ENCODE measurements at regions not wholly inside any gene's neighbourhood (a gene's known extent, or its start where the extent isn't known, plus 50 kb on each side); places are given as distances from the start of the nearest gene placed in this dataset.

DNA sequence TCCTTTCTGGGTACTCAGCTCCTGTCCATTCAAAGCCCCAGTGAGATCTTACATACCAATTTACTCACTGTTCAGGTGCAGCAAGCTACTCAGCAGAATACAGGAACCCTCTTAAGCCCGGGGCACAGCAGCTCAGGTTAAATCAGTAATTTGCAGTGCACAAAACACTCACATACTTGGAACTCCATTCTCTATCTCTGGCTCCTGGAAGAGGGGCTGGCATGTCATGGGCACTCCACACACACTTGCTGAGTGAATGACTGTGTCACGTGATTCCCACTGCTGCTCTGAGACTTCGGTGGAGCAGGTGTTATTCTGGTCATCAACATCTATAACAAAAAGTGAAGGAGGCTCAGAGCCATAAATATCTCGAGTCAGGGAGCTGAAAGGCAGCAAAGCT lies 157.3 kb upstream of the BDNF start:
- Histone ChIP-seq H3K27ac (ENCODE audit: low read depth, low read length) (no peak overlapping the region), H3K9me3 (ENCODE audit: insufficient read depth, low read depth, low read length) (no peaks in the 10 kb centered on the region), H4K20me1 (ENCODE audit: insufficient read depth, low read length) (no peaks in the 10 kb centered on the region), H3K79me2 (ENCODE audit: insufficient read depth, low read length) (no peaks in the 10 kb centered on the region), H2AFZ (ENCODE audit: low read depth, low read length) (no peak overlapping the region), H3K4me1 (ENCODE audit: insufficient read depth, low read length) (peaks cover 12% of the 10 kb centered on the region), H3K27me3 (ENCODE audit: insufficient read depth, low read length) (no peaks in the 10 kb centered on the region), H3K9ac (ENCODE audit: low read length) (no peak overlapping the region), H3K4me3 (ENCODE audit: insufficient read depth, low read depth, low read length) (no peak overlapping the region), H3K36me3 (ENCODE audit: insufficient read depth, low read length) (no peaks in the 10 kb centered on the region), H3K4me2 (ENCODE audit: low read length) (no peak overlapping the region)
- Mint-ChIP-seq H3K4me3 (ENCODE audit: unreplicated experiment) (no peak overlapping the region), H3K4me1 (ENCODE audit: low read depth, unreplicated experiment) (peaks cover 4% of the 10 kb centered on the region), H3K9me3 (ENCODE audit: unreplicated experiment) (peaks cover 2% of the 10 kb centered on the region), H3K27me3 (ENCODE audit: low read depth, unreplicated experiment) (peaks cover 3% of the 10 kb centered on the region), H3K36me3 (ENCODE audit: low read depth, unreplicated experiment) (no peaks in the 10 kb centered on the region), H3K27ac (ENCODE audit: unreplicated experiment) (no peak overlapping the region)
- FAIRE-seq (no peak), DNase-seq (ENCODE audit: low read depth) (no peak)
- TF ChIP-seq, protein P1, sequence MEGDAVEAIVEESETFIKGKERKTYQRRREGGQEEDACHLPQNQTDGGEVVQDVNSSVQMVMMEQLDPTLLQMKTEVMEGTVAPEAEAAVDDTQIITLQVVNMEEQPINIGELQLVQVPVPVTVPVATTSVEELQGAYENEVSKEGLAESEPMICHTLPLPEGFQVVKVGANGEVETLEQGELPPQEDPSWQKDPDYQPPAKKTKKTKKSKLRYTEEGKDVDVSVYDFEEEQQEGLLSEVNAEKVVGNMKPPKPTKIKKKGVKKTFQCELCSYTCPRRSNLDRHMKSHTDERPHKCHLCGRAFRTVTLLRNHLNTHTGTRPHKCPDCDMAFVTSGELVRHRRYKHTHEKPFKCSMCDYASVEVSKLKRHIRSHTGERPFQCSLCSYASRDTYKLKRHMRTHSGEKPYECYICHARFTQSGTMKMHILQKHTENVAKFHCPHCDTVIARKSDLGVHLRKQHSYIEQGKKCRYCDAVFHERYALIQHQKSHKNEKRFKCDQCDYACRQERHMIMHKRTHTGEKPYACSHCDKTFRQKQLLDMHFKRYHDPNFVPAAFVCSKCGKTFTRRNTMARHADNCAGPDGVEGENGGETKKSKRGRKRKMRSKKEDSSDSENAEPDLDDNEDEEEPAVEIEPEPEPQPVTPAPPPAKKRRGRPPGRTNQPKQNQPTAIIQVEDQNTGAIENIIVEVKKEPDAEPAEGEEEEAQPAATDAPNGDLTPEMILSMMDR (IDR thresholded peaks at IDR 0.05; ENCODE audit: insufficient read depth, low read depth, low read length), result no peak
- TF ChIP-seq EZH2 (IDR thresholded peaks at IDR 0.05; ENCODE audit: insufficient read depth, low read length), result no peak

DNA sequence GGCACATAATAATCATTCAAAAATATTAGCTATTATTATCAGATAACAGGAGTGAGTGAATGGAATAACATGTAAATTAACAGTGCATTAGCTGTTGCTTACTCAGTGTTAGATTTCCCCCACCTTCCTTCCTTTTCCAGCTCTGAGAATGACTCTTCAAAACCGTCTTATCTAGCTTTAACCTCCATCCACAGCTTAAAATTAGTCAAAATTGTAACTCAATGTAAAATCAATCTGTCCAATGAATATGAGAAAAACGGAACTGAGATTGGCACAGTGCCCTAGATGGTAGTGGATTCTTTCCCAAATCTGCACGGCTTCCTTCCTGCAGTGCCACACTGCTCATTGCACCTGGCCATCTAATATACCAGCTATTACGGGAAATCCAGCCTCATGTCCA lies 156.8 kb upstream of the BDNF start:
- peaks cover 3% of the 10 kb centered on the region for H3K27me3 Mint-ChIP-seq (ENCODE audit: low read depth, unreplicated experiment)
- no peak overlapping the region for H3K4me3 Mint-ChIP-seq (ENCODE audit: unreplicated experiment)
- TF ChIP-seq EZH2 (IDR thresholded peaks at IDR 0.05; ENCODE audit: insufficient read depth, low read length), result no peak
- TF ChIP-seq, protein P1 (IDR thresholded peaks at IDR 0.05; ENCODE audit: insufficient read depth, low read depth, low read length), result no peak
- H3K9me3 Mint-ChIP-seq (ENCODE audit: unreplicated experiment), result peaks cover 2% of the 10 kb centered on the region
- Histone ChIP-seq H3K36me3 (ENCODE audit: insufficient read depth, low read length) (no peaks in the 10 kb centered on the region), H4K20me1 (ENCODE audit: insufficient read depth, low read length) (no peaks in the 10 kb centered on the region), H3K27ac (ENCODE audit: low read depth, low read length) (no peak overlapping the region), H3K9me3 (ENCODE audit: insufficient read depth, low read depth, low read length) (no peaks in the 10 kb centered on the region), H3K9ac (ENCODE audit: low read length) (no peak overlapping the region), H3K79me2 (ENCODE audit: insufficient read depth, low read length) (no peaks in the 10 kb centered on the region), H3K4me1 (ENCODE audit: insufficient read depth, low read length) (peaks cover 8% of the 10 kb centered on the region), H3K4me2 (ENCODE audit: low read length) (no peak overlapping the region), H2AFZ (ENCODE audit: low read depth, low read length) (no peak overlapping the region), H3K4me3 (ENCODE audit: insufficient read depth, low read depth, low read length) (no peak overlapping the region), H3K27me3 (ENCODE audit: insufficient read depth, low read length) (no peaks in the 10 kb centered on the region)
- H3K27ac Mint-ChIP-seq (ENCODE audit: unreplicated experiment), result no peak overlapping the region
- no peak for DNase-seq (ENCODE audit: low read depth)
- H3K36me3 Mint-ChIP-seq (ENCODE audit: low read depth, unreplicated experiment), result no peaks in the 10 kb centered on the region
- no peak for FAIRE-seq
- H3K4me1 Mint-ChIP-seq (ENCODE audit: low read depth, unreplicated experiment), result peaks cover 2% of the 10 kb centered on the region

DNA sequence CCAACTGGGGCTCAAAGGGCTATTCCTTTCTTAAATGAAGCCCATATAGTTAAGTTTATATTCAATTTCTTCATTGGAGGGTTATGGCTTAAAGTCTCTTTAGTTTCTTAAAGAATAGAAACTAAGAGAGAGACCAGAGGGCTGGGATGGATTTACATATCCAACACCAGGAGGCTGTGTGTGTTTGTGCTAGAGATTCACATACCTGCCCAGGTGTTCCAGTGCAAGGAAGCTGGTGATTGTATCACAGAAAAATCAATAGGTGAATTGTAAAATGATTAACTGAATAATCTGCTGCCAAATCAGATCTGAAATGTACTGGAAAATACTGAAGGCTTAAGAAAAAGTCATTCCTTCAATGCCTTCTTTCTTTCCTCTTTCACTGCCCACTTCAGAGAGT lies 148.2 kb upstream of the BDNF start:
- Mint-ChIP-seq H3K4me1 (ENCODE audit: low read depth, unreplicated experiment) (no peaks in the 10 kb centered on the region), H3K27ac (ENCODE audit: unreplicated experiment) (no peak overlapping the region), H3K27me3 (ENCODE audit: low read depth, unreplicated experiment) (no peaks in the 10 kb centered on the region), H3K36me3 (ENCODE audit: low read depth, unreplicated experiment) (no peaks in the 10 kb centered on the region), H3K9me3 (ENCODE audit: unreplicated experiment) (peaks cover 5% of the 10 kb centered on the region), H3K4me3 (ENCODE audit: unreplicated experiment) (no peak overlapping the region)
- Histone ChIP-seq H3K27ac (ENCODE audit: low read depth, low read length) (no peak overlapping the region), H3K9me3 (ENCODE audit: insufficient read depth, low read depth, low read length) (no peaks in the 10 kb centered on the region), H3K27me3 (ENCODE audit: insufficient read depth, low read length) (no peaks in the 10 kb centered on the region), H3K79me2 (ENCODE audit: insufficient read depth, low read length) (no peaks in the 10 kb centered on the region), H3K9ac (ENCODE audit: low read length) (no peak overlapping the region), H3K36me3 (ENCODE audit: insufficient read depth, low read length) (no peaks in the 10 kb centered on the region), H2AFZ (ENCODE audit: low read depth, low read length) (no peak overlapping the region), H4K20me1 (ENCODE audit: insufficient read depth, low read length) (no peaks in the 10 kb centered on the region), H3K4me3 (ENCODE audit: insufficient read depth, low read depth, low read length) (no peak overlapping the region), H3K4me2 (ENCODE audit: low read length) (no peak overlapping the region), H3K4me1 (ENCODE audit: insufficient read depth, low read length) (no peaks in the 10 kb centered on the region)
- TF ChIP-seq, protein P1 (IDR thresholded peaks at IDR 0.05; ENCODE audit: insufficient read depth, low read depth, low read length), result no peak
- TF ChIP-seq EZH2 (IDR thresholded peaks at IDR 0.05; ENCODE audit: insufficient read depth, low read length), result no peak
- no peak for FAIRE-seq
- DNase-seq (ENCODE audit: low read depth), result no peak

All from astrocyte (in vitro differentiated cells and primary cell).